ENCODE measurements at regions not wholly inside any gene's neighbourhood (a gene's known extent, or its start where the extent isn't known, plus 50 kb on each side); places are given as distances from the start of the nearest gene placed in this dataset.

DNA sequence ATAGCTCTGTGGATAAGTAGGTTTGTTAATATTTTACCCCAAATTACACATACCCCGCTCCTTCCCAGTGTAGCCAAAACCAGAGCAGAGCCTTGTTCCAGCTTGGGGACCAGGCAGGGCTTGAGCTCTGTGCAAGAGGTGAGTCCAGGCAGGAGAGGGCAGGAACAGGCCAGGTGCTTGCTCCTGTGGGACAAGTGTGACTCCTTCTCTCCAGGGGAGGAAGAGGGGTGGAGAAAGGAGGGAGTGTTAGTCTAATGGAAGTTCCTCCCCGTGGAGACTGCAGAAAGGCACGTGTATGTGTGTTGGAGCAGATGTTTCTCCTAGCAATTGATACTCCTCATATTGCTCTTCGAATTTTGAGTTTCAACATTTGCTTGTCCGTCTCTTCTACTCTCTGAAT, 201.0 kb downstream of the FGF9 start:
- Histone ChIP-seq H3K36me3 (ENCODE audit: control insufficient read depth, insufficient read depth, low read length) (no peaks in the 10 kb centered on the region), H3K4me3 (ENCODE audit: low read length) (no peak overlapping the region), H3K4me1 (ENCODE audit: control insufficient read depth, insufficient read depth, low read length) (peaks cover 5% of the 10 kb centered on the region), H3K9ac (ENCODE audit: extremely low read depth, low read length, poor library complexity, severe bottlenecking) (no peak overlapping the region), H3K27ac (ENCODE audit: low read depth, low read length) (no peak overlapping the region), H3K27me3 (ENCODE audit: control insufficient read depth, insufficient read depth, low read length, poor library complexity, severe bottlenecking) (no peaks in the 10 kb centered on the region), H3K9me3 (ENCODE audit: control insufficient read depth, low read length) (no peaks in the 10 kb centered on the region)
- TF ChIP-seq, protein P1, sequence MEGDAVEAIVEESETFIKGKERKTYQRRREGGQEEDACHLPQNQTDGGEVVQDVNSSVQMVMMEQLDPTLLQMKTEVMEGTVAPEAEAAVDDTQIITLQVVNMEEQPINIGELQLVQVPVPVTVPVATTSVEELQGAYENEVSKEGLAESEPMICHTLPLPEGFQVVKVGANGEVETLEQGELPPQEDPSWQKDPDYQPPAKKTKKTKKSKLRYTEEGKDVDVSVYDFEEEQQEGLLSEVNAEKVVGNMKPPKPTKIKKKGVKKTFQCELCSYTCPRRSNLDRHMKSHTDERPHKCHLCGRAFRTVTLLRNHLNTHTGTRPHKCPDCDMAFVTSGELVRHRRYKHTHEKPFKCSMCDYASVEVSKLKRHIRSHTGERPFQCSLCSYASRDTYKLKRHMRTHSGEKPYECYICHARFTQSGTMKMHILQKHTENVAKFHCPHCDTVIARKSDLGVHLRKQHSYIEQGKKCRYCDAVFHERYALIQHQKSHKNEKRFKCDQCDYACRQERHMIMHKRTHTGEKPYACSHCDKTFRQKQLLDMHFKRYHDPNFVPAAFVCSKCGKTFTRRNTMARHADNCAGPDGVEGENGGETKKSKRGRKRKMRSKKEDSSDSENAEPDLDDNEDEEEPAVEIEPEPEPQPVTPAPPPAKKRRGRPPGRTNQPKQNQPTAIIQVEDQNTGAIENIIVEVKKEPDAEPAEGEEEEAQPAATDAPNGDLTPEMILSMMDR (conservative IDR thresholded peaks at IDR 0.05): no peak
- no peak for DNase-seq
- 85 to 86% methylated on average over 4 to 5 of the region's 5 CpGs for WGBS, 2 experiments (ENCODE audit: insufficient coverage in 1 of 2, insufficient read length in 1 of 2)
- H3K4me1 Mint-ChIP-seq: peaks cover 8% of the 10 kb centered on the region
- no peaks in the 10 kb centered on the region for H3K27me3 Mint-ChIP-seq (ENCODE audit: insufficient read depth)
- H3K4me3 Mint-ChIP-seq: no peak overlapping the region
- H3K9me3 Mint-ChIP-seq: no peaks in the 10 kb centered on the region
- no peak overlapping the region for H3K27ac Mint-ChIP-seq
- no peaks in the 10 kb centered on the region for H3K36me3 Mint-ChIP-seq (ENCODE audit: low read depth)

DNA sequence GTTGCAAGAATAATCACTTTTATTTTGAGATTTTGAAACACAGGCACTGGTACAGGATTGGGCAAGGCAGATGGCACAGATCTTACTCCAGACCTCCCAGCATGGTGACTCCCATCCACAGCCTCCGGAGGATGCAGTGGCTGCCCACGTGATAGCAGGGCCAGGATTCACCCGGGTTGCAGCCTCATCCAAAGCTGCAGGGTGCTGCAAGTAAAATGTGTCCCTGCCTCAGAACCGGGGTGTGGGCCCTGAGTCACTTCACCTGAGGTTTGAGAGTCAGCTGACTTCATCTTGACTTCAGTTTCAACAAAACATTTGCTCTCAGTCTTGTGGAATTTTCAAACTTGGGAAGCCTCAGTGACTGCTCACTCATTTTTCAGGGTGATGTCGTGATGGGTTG, 201.9 kb downstream of the FGF9 start:
- no peaks in the 10 kb centered on the region for H3K9me3 ChIP-seq (ENCODE audit: control insufficient read depth, low read length)
- Mint-ChIP-seq H3K27me3 (ENCODE audit: insufficient read depth) (no peaks in the 10 kb centered on the region), H3K36me3 (ENCODE audit: low read depth) (no peaks in the 10 kb centered on the region), H3K9me3 (no peaks in the 10 kb centered on the region), H3K4me3 (no peak overlapping the region), H3K4me1 (peaks cover 8% of the 10 kb centered on the region), H3K27ac (no peak overlapping the region)
- no peak overlapping the region for H3K9ac ChIP-seq (ENCODE audit: extremely low read depth, low read length, poor library complexity, severe bottlenecking)
- 69 to 83% methylated on average over 4 to 5 of the region's 5 CpGs for WGBS, 2 experiments (ENCODE audit: insufficient coverage in 1 of 2, insufficient read length in 1 of 2)
- H3K27me3 ChIP-seq (ENCODE audit: control insufficient read depth, insufficient read depth, low read length, poor library complexity, severe bottlenecking): no peaks in the 10 kb centered on the region
- TF ChIP-seq, protein P1 (conservative IDR thresholded peaks at IDR 0.05): no peak
- peaks cover 5% of the 10 kb centered on the region for H3K4me1 ChIP-seq (ENCODE audit: control insufficient read depth, insufficient read depth, low read length)
- no peak overlapping the region for H3K27ac ChIP-seq (ENCODE audit: low read depth, low read length)
- DNase-seq: peak; percentile 42
- no peak overlapping the region for H3K4me3 ChIP-seq (ENCODE audit: low read length)
- no peaks in the 10 kb centered on the region for H3K36me3 ChIP-seq (ENCODE audit: control insufficient read depth, insufficient read depth, low read length)

DNA sequence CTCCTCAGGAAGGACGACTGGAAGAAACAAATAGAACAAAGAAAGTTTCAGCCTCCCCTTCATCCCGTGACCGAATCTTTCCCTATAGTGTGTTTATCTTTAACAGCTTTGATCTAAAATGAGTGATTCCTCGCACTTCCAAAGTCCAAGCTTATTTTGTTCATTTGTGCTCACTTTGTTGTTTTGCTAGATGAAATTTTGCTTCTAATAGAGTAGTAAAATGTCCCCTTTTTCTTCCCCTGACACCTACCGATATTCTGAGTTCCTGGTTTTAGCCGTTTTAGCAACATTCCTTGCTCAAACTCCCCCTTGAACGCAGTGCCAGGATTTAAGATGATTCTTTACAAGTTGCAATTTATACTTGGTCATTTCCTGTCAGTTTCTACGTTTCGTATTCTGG, 204.2 kb downstream of the FGF9 start:
- Histone ChIP-seq H3K27ac (ENCODE audit: low read depth, low read length) (no peak overlapping the region), H3K4me3 (ENCODE audit: low read length) (no peak overlapping the region), H3K9me3 (ENCODE audit: control insufficient read depth, low read length) (no peaks in the 10 kb centered on the region), H3K27me3 (ENCODE audit: control insufficient read depth, insufficient read depth, low read length, poor library complexity, severe bottlenecking) (no peaks in the 10 kb centered on the region), H3K9ac (ENCODE audit: extremely low read depth, low read length, poor library complexity, severe bottlenecking) (no peak overlapping the region), H3K4me1 (ENCODE audit: control insufficient read depth, insufficient read depth, low read length) (no peaks in the 10 kb centered on the region), H3K36me3 (ENCODE audit: control insufficient read depth, insufficient read depth, low read length) (no peaks in the 10 kb centered on the region)
- Mint-ChIP-seq H3K9me3 (no peaks in the 10 kb centered on the region), H3K36me3 (ENCODE audit: low read depth) (no peaks in the 10 kb centered on the region), H3K27ac (no peak overlapping the region), H3K4me3 (no peak overlapping the region), H3K27me3 (ENCODE audit: insufficient read depth) (no peaks in the 10 kb centered on the region), H3K4me1 (peaks cover 6% of the 10 kb centered on the region)
- WGBS, 2 experiments (ENCODE audit: insufficient coverage in 1 of 2, insufficient read length in 1 of 2): 89 to 91% methylated on average over 7 to 9 of the region's 9 CpGs
- TF ChIP-seq, protein P1 (conservative IDR thresholded peaks at IDR 0.05): no peak
- DNase-seq: no peak
